ENCODE measurements at regions not wholly inside any gene's neighbourhood (a gene's known extent, or its start where the extent isn't known, plus 50 kb on each side); places are given as distances from the start of the nearest gene placed in this dataset.
"Not testable (repeated sequence)": the region's sequence is repeated elsewhere in the genome, so short reads cannot be mapped to it uniquely, and the experiment has no call there.

DNA sequence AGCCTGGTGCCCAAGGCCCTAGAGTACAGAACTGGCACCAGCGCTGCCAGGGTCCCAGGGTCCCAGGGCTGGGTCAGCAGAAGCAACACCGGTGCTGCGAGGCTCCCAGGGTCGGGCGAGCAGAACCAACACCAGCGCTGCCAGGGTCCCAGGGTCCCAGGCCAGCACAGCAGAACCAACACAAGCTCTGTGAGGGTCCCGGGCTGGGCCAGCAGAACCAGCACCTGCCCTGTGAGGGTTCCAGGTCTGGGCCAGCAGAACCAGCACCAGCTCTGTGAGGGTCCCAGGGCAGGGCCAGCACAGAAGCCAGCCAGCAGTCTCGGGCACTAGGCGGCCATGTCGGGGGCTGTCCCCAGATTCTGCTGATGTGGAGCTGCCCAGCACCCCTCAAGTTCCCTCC, 93.1 kb downstream of the GALR1 start:
- no peak overlapping the region for H3K4me3 ChIP-seq (ENCODE audit: low read depth, low read length)
- TF ChIP-seq CTCF (IDR thresholded peaks at IDR 0.05; ENCODE audit: low read depth, low read length), result no peak

DNA sequence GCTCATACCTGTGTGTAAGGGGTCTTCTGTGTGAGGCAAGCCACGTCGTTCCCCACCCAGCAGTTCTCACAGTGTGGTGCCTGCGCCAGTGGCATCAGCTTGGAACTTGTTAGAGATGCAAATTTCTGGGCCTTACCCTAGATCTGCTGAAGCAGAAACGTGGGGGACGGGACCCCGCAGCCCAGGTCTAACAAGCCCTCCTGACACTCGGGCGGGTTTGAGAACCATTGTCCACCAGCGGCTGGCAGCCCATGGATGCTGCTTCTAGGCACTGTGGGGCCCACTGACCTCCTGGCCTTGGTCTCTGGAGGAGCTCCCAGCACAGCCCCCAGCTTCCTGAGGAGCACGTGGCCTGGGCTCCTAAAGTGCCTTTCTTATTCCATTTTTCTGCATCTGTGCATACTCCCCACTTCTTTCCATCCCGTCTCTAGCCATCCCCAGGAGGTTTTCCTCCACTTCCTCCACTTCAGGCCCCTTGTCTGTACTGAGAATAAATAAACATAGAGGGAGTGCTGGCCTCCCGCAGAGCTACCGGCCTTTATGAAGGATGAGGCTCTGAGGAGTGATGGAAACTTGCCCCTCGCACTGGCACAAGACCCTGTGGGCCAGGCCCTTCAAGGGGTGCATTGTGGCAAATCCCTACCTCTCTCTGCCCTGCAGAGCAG, 94.3 kb downstream of the GALR1 start:
- no peak overlapping the region for H3K4me3 ChIP-seq (ENCODE audit: low read depth, low read length)
- no peak for TF ChIP-seq CTCF (IDR thresholded peaks at IDR 0.05; ENCODE audit: low read depth, low read length)

DNA sequence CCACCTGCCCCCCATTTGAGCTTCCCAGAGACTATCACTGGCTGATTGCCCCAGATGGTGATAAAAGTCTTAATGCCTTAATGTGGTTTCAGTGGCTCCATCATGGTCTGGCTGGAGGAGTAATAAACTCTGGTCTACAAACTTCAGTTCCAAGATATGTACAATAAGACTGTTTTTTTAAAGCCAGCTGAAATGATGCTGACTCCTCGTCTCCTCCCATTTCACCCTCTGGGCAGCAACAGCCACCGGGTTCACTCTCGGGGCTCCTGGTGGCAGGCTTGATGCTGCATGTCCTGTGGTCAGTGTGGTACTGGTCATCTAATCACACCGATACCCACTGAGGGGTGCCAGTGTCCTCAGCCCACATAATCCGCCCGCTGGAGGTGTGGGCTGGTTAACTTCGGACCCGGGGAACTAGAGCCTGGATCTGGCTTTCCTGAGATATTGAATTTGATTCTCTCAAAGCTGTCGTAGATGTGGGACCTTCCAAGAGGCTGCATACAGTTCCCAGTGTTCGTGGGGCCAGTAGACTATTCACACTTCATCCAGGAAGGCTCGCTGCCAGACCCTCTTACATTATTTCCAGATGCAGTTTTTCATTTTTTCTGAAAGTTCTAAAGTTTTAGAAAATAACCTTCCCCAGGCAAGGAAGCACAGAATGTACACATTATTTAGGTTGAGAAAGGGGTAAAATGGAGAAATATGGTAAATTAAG, 95.3 kb downstream of the GALR1 start:
- H3K4me3 ChIP-seq (ENCODE audit: low read depth, low read length), result no peak overlapping the region
- no peak for TF ChIP-seq CTCF (IDR thresholded peaks at IDR 0.05; ENCODE audit: low read depth, low read length)

DNA sequence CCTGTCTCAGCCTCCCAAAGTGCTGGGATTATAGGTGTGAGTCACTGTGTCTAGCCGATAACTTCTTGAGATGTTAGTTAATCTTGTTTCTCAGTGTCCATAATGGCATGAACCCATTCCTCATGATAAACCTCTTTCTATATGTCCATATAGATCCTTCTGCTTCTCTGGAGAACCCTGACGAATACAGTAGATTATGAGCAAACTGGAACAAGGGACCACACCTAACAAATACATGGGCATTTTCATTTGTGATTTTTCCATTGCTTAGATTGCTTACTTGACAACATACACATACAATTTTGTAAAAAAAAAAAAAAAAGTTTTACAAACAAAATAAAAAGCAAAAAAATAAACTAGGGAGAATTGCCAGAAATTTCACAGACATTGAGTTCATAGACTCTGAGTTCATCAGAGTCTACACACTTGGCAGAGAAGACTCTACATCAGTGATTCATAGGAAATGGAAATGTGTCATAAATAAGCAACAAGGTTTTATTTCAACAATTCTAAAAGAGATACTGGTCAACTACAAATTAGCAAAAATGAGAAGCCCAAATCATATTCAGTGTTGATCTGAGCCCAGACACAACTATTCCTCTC, 96.7 kb downstream of the GALR1 start:
- TF ChIP-seq CTCF (IDR thresholded peaks at IDR 0.05; ENCODE audit: low read depth, low read length), result no peak

DNA sequence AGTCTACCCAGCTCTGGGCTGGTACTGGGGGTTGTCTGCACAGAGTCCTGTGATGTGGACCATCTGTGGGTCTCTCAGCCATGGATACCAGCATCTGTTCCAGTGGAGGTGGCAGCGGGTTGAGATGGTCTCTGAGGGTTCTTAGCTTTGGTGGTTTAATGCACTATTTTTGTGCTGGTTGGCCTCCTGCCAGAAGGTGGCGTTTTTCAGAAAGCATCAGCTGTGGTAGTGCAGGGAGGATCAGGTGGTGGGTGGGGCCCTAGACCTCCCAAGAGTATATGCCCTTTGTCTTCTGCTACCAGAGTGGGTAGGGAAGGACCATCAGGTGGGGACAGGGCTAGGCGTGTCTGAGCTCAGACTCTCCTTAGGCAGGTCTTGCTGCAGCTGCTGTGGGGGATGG, 103.7 kb downstream of the GALR1 start:
- H3K4me3 ChIP-seq (ENCODE audit: low read depth, low read length), result not testable (repeated sequence)

More for the DNA sequence above, 96.7 kb downstream of the GALR1 start:
- no peak overlapping the region for H3K4me3 ChIP-seq (ENCODE audit: low read depth, low read length)

GRCh38 chr18:77359561-77360314, 110.1 kb downstream of the GALR1 start:
- no peak overlapping the region for H3K4me3 ChIP-seq (ENCODE audit: low read depth, low read length)
- TF ChIP-seq CTCF (IDR thresholded peaks at IDR 0.05; ENCODE audit: low read depth, low read length), result no peak

- TF ChIP-seq CTCF (IDR thresholded peaks at IDR 0.05; ENCODE audit: low read depth, low read length), result no peak
- H3K4me3 ChIP-seq (ENCODE audit: low read depth, low read length), result no peak overlapping the region
Measured at GRCh38 chr18:77360315-77361190, 110.9 kb downstream of the GALR1 start.
